B cell (primary cell): ENCODE measurements at regions not wholly inside any gene's neighbourhood (a gene's known extent, or its start where the extent isn't known, plus 50 kb on each side); places are given as distances from the start of the nearest gene placed in this dataset.

ENCODE experiments used
- ATAC-seq: fragments of 200-7000 bp; cut with Tn5 transposase; one replicate; pipeline ENCODE4 v1.10.0; 2021; ENCODE audit warnings: low read depth, mild to moderate bottlenecking, moderate number of reproducible peaks, moderate library complexity
- CTCF ChIA-PET: fragments of 350-600 bp; sonication (Branson Sonifier 250); formaldehyde crosslinking; loops from one replicate; lab custom pipeline; 2021; ENCODE audit warnings: antibody characterized with exemption, inconsistent platforms; lab: Charles Lee
- POLR2A ChIA-PET: fragments of 350-600 bp; sonication (Branson Sonifier 250); formaldehyde crosslinking; loops from one replicate; lab custom pipeline; 2021; ENCODE audit warnings: antibody characterized with exemption; lab: Charles Lee
- DNase-seq: peaks from one replicate; pipeline ENCODE4 v3.0.0; 2013
- H2AFZ ChIP-seq: 2 replicates; pipeline ENCODE4 v1.6.1; 2012; ENCODE audit warnings: mild to moderate bottlenecking, low read depth, low read length; ENCODE audit not compliant: insufficient read depth, poor library complexity, severe bottlenecking
- H3K27ac ChIP-seq, 2 donors: 1 replicate in 1 of 2; 2 replicates in 1 of 2; pipeline ENCODE4 v1.5.1; 2012 to 2013; ENCODE audit warnings: low read length in 2 of 2, mild to moderate bottlenecking in 2 of 2, moderate library complexity in 1 of 2
- H3K27me3 ChIP-seq, 4 experiments: fragments of 200-600 bp in 1 of 4; sonication (generic) in 1 of 4; replicated peaks in 1 of 4; 1 replicate in 2 of 4; 2 replicates in 2 of 4; pipeline versions ENCODE4 v1.6.1 to v1.7.0; 2013 to 2016; ENCODE audit warnings: low read length in 3 of 4, mild to moderate bottlenecking in 2 of 4, mixed read lengths in 1 of 4, moderate library complexity in 1 of 4; ENCODE audit not compliant: insufficient read depth in 4 of 4, control insufficient read depth in 3 of 4; ENCODE audit errors: control extremely low read depth in 1 of 4
- H3K36me3 ChIP-seq, 2 experiments: replicated peaks in 1 of 2; 1 replicate in 1 of 2; 2 replicates in 1 of 2; pipeline versions ENCODE4 v1.6.1 to v1.7.1; 2013; ENCODE audit warnings: low read length in 1 of 2; ENCODE audit not compliant: insufficient read depth in 2 of 2, control insufficient read depth in 1 of 2; ENCODE audit errors: control extremely low read depth in 1 of 2, extremely low read depth in 1 of 2
- H3K4me1 ChIP-seq, 2 donors: fragments of 200-600 bp in 1 of 2; sonication (generic) in 1 of 2; 1 replicate in 1 of 2; 2 replicates in 1 of 2; pipeline versions ENCODE4 v1.5.1 to v1.6.1; 2013 to 2017; ENCODE audit warnings: low read length in 2 of 2; ENCODE audit not compliant: control insufficient read depth in 2 of 2, insufficient read depth in 2 of 2
- H3K4me2 ChIP-seq: replicated peaks from 2 replicates; pipeline ENCODE3; 2012; ENCODE audit warnings: mild to moderate bottlenecking, low read depth, low read length; ENCODE audit not compliant: poor library complexity, severe bottlenecking
- H3K4me3 ChIP-seq, 5 experiments: fragments of 200-600 bp in 1 of 5; sonication (generic) in 1 of 5; 1 replicate in 3 of 5; 2 replicates in 2 of 5; pipeline versions ENCODE4 v1.5.1 to v1.7.0; 2011 to 2016; ENCODE audit warnings: low read length in 4 of 5, mild to moderate bottlenecking in 4 of 5, low read depth in 2 of 5, control low read depth in 1 of 5, moderate library complexity in 1 of 5; ENCODE audit not compliant: insufficient read depth in 1 of 5; ENCODE audit errors: control extremely low read depth in 1 of 5, extremely low read depth in 1 of 5
- H3K79me2 ChIP-seq: fragments of 200-600 bp; sonication (generic); one replicate; pipeline ENCODE4 v1.6.0; 2016; ENCODE audit warnings: low read length; ENCODE audit not compliant: control insufficient read depth, insufficient read depth
- H3K9ac ChIP-seq: fragments of 200-600 bp; sonication (generic); 2 replicates; pipeline ENCODE4 v1.6.1; 2017; ENCODE audit warnings: mild to moderate bottlenecking, low read length, moderate library complexity
- H3K9me3 ChIP-seq, 3 donors: one replicate each; pipeline versions ENCODE4 v1.6.1 to v1.7.1; 2013; ENCODE audit warnings: low read length in 2 of 3; ENCODE audit not compliant: control insufficient read depth in 2 of 3, insufficient read depth in 1 of 3; ENCODE audit errors: control extremely low read depth in 1 of 3
- H4K20me1 ChIP-seq: 2 replicates; pipeline ENCODE4 v1.6.0; 2012; ENCODE audit warnings: mild to moderate bottlenecking, low read length; ENCODE audit not compliant: insufficient read depth, control insufficient read depth, poor library complexity, severe bottlenecking
- H3K27ac Mint-ChIP-seq: one replicate; pipeline ENCODE4 v1.8.0; 2021; ENCODE audit warnings: mixed read lengths
- H3K27me3 Mint-ChIP-seq: one replicate; pipeline ENCODE4 v1.8.0; 2021; ENCODE audit warnings: mixed read lengths
- H3K4me1 Mint-ChIP-seq: one replicate; pipeline ENCODE4 v1.8.0; 2021; ENCODE audit warnings: mixed read lengths
- H3K4me3 Mint-ChIP-seq: one replicate; pipeline ENCODE4 v1.8.0; 2021; ENCODE audit warnings: mixed read lengths
- H3K9me3 Mint-ChIP-seq: one replicate; pipeline ENCODE4 v1.8.0; 2022; ENCODE audit warnings: mixed read lengths; ENCODE audit not compliant: insufficient read depth
- CTCF ChIP-seq: fragments of 200-600 bp; IDR thresholded peaks from one replicate; pipeline ENCODE4 v1.8.0; 2022; ENCODE audit warnings: antibody characterized with exemption, mild to moderate bottlenecking
- EZH2 ChIP-seq: IDR thresholded peaks from 2 replicates; pipeline ENCODE4 v1.6.1; 2012; ENCODE audit warnings: borderline replicate concordance, low read depth, mild to moderate bottlenecking, moderate library complexity, low read length; ENCODE audit not compliant: insufficient read depth, poor library complexity, severe bottlenecking
- WGBS: methylation state at CpG from one replicate; pipeline ENCODE4 v1.1.5; 2013; ENCODE audit warnings: missing lambda C conversion rate; ENCODE audit not compliant: insufficient coverage; 5-methylcytosine and 5-hydroxymethylcytosine counted together
- intact Hi-C: fragments of 100-400 bp; cut with micrococcal nuclease; formaldehyde crosslinking; loops from one replicate; pipeline ENCODE4 v1.10.0; 2022

- Mint-ChIP-seq H3K27ac (no peak overlapping the region), H3K27me3 (no peaks in the 10 kb centered on the region), H3K4me1 (no peaks in the 10 kb centered on the region), H3K4me3 (no peak overlapping the region), H3K9me3 (no peaks in the 10 kb centered on the region)
- no peaks in the 10 kb centered on the region for H4K20me1 ChIP-seq
- no peak overlapping the region for H3K4me2 ChIP-seq
- no peak overlapping the region for H2AFZ ChIP-seq
- DNase-seq (no peak), ATAC-seq (no peak)
- CTCF ChIA-PET, result interaction anchor here (0.5 kb wide), 1 partner anchor 379 kb away, joined by 3 read pairs; no protein-coding TSS in a partner anchor
- no peak overlapping the region for H3K27ac ChIP-seq
- no peak for TF ChIP-seq EZH2
- TF ChIP-seq CTCF, result no peak
- no peaks in the 10 kb centered on the region for H3K36me3 ChIP-seq
- H3K9me3 ChIP-seq, result no peaks in the 10 kb centered on the region
- no peaks in the 10 kb centered on the region for H3K4me1 ChIP-seq
- intact Hi-C loops, result no loop called here
- POLR2A ChIA-PET, result no interaction called here
- no peaks in the 10 kb centered on the region for H3K27me3 ChIP-seq
- no peak overlapping the region for H3K4me3 ChIP-seq
- H3K9ac ChIP-seq, result no peak overlapping the region
- 91% methylated on average over 2 of the region's 2 CpGs for WGBS
- no peaks in the 10 kb centered on the region for H3K79me2 ChIP-seq
Measured at GRCh38 chr3:117149584-117149983, 440.0 kb downstream of the TUSC7 start.

GRCh38 chr3:117150628-117151027 is 441.0 kb downstream of the TUSC7 start:
- Histone ChIP-seq H3K9ac (no peak overlapping the region), H3K36me3 (no peaks in the 10 kb centered on the region), H2AFZ (no peak overlapping the region), H3K4me2 (no peak overlapping the region), H4K20me1 (no peaks in the 10 kb centered on the region), H3K79me2 (no peaks in the 10 kb centered on the region), H3K27me3 (no peaks in the 10 kb centered on the region), H3K27ac (no peak overlapping the region), H3K4me1 (no peaks in the 10 kb centered on the region), H3K4me3 (no peak overlapping the region), H3K9me3 (no peaks in the 10 kb centered on the region)
- ATAC-seq (no peak), DNase-seq (no peak)
- CTCF ChIA-PET, result no interaction called here
- WGBS, result 100% methylated on average over 1 of the region's 3 CpGs
- intact Hi-C loops, result no loop called here
- TF ChIP-seq EZH2 (no peak), CTCF (no peak)
- H3K9me3 Mint-ChIP-seq, result no peaks in the 10 kb centered on the region
- H3K27me3 Mint-ChIP-seq, result no peaks in the 10 kb centered on the region
- H3K4me1 Mint-ChIP-seq, result no peaks in the 10 kb centered on the region
- no peak overlapping the region for H3K27ac Mint-ChIP-seq
- POLR2A ChIA-PET, result no interaction called here
- H3K4me3 Mint-ChIP-seq, result no peak overlapping the region
